ENCODE measurements at regions not wholly inside any gene's neighbourhood (a gene's known extent, or its start where the extent isn't known, plus 50 kb on each side); places are given as distances from the start of the nearest gene placed in this dataset.

- TF ChIP-seq CTCF (IDR thresholded peaks at IDR 0.05; ENCODE audit: poor library complexity, severe bottlenecking) (no peak), SMC3 (conservative IDR thresholded peaks at IDR 0.05; ENCODE audit: poor library complexity) (no peak), MXI1 (conservative IDR thresholded peaks at IDR 0.05; ENCODE audit: poor library complexity, severe bottlenecking) (no peak), EZH2 (IDR thresholded peaks at IDR 0.05; ENCODE audit: borderline replicate concordance, insufficient read depth, low read length, poor library complexity, severe bottlenecking) (no peak), POLR2AphosphoS5 (IDR thresholded peaks at IDR 0.05) (no peak), REST (IDR thresholded peaks at IDR 0.05; ENCODE audit: borderline replicate concordance) (no peak)
These were observed 494.5 kb downstream of the RMST start for GRCh38 chr12:97957109-97957508.

All from neural cell (in vitro differentiated cells).